HUES48 (cell line): ENCODE measurements at regions not wholly inside any gene's neighbourhood (a gene's known extent, or its start where the extent isn't known, plus 50 kb on each side); places are given as distances from the start of the nearest gene placed in this dataset.

Experiments
- H3K27ac ChIP-seq: one replicate; pipeline ENCODE4 v1.7.0; 2013; ENCODE audit warnings: low read depth, low read length, inconsistent platforms
- H3K27me3 ChIP-seq: 2 replicates; pipeline ENCODE4 v1.6.1; 2013; ENCODE audit warnings: mild to moderate bottlenecking, low read length; ENCODE audit not compliant: control insufficient read depth, insufficient read depth
- H3K36me3 ChIP-seq: 2 replicates; pipeline ENCODE4 v1.6.1; 2013; ENCODE audit warnings: low read length; ENCODE audit not compliant: control insufficient read depth, insufficient read depth
- H3K4me1 ChIP-seq: 2 replicates; pipeline ENCODE4 v1.6.1; 2013; ENCODE audit warnings: mild to moderate bottlenecking, low read length; ENCODE audit not compliant: control insufficient read depth, insufficient read depth
- H3K4me3 ChIP-seq: 2 replicates; pipeline ENCODE4 v1.5.1; 2013; ENCODE audit warnings: mild to moderate bottlenecking, low read depth, low read length
- H3K9ac ChIP-seq: 2 replicates; pipeline ENCODE4 v1.6.1; 2013; ENCODE audit warnings: mild to moderate bottlenecking, low read depth, low read length, moderate library complexity
- H3K9me3 ChIP-seq: 2 replicates; pipeline ENCODE4 v1.6.1; 2013; ENCODE audit warnings: low read length; ENCODE audit not compliant: control insufficient read depth, insufficient read depth

GRCh38 chr19:28292822-28293500 is 920.0 kb downstream of the UQCRFS1 start:
- peak overlapping the region; percentile 71 for H3K27ac ChIP-seq
- no peaks in the 10 kb centered on the region for H3K36me3 ChIP-seq

GRCh38 chr19:28291874-28292273 is 921.1 kb downstream of the UQCRFS1 start:
- H3K9ac ChIP-seq: no peak overlapping the region
- no peak overlapping the region for H3K4me3 ChIP-seq
- no peaks in the 10 kb centered on the region for H3K36me3 ChIP-seq
- peak overlapping the region; percentile 25 for H3K27ac ChIP-seq
- no peaks in the 10 kb centered on the region for H3K27me3 ChIP-seq
- peaks cover 62% of the 10 kb centered on the region for H3K4me1 ChIP-seq
- no peaks in the 10 kb centered on the region for H3K9me3 ChIP-seq

More at GRCh38 chr19:28292822-28293500, 920.0 kb downstream of the UQCRFS1 start:
- peaks cover 62% of the 10 kb centered on the region for H3K4me1 ChIP-seq
- no peak overlapping the region for H3K9ac ChIP-seq
- H3K9me3 ChIP-seq: no peaks in the 10 kb centered on the region
- no peak overlapping the region for H3K4me3 ChIP-seq
- H3K27me3 ChIP-seq: no peaks in the 10 kb centered on the region

DNA sequence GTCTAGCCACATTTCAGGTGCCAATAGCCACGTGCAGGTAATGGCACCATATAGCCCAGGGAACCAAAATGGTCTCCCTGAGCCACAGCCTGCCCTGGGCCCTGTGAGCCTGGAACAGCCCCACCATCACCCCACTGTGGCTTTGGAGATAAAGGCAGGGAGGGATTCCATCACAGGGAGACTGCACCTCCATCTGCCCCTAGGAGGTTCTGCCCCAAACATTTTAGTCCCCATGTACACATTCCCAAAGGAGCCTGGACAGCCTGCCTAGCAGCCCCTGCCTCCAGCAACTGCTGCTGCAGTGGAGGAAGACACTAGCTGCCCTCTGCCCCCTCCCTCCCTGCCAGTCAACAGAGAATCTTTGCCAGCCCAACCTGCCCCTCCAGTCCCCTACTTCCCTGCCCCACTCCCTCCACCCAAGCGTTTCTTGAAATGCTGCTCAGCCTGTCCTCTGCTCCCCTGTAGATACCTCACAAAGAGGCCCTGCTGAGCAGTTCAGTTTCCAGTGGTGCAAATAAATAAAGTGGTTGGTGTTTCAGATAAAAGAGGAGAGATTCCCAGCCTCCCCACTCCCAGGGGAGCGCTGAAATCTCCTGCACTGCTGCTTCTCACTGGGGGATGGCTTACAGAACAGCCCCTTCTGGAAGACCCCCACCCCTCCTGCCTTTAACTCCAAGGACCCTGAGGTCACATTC is 921.8 kb downstream of the UQCRFS1 start:
- peak overlapping the region; percentile 25 for H3K27ac ChIP-seq
- H3K9me3 ChIP-seq: no peaks in the 10 kb centered on the region
- no peaks in the 10 kb centered on the region for H3K36me3 ChIP-seq
- H3K4me3 ChIP-seq: no peak overlapping the region
- H3K9ac ChIP-seq: no peak overlapping the region
- peaks cover 62% of the 10 kb centered on the region for H3K4me1 ChIP-seq
- no peaks in the 10 kb centered on the region for H3K27me3 ChIP-seq

DNA sequence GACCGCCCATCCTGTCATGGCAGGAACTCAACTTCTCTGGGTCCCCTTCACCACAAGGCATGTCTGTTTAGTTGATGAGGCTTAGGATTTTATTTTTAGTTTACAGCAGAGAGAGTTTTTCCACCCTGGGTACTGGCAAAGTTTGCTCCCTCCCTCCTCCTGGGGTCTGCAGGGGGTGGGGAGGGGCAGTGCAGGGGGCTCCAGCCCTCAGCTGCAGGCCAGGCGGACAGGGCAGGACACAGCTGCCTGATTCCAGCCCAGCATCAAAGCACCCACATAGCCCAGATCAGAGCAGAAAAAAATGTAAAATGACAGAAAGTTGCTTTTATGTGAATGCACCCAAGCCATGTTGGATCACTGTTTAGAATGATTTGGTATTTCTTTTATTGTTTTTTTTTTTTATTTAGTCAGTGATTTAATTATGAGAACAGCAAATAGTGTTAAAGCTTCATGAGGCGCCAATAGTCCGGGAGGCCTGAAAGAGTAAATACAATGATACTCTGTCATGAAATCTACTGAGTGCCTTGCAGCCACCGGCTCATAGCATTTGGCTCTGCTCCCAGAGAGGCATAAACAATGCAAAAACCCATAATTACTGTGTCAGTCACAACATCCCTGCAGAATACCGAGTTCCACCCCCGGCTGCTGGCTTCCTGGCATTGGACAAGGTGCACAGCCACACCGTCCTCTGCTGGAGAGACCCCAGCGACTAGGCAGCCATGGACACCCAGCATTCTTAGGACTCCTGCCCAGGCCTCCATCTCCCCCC is 923.5 kb downstream of the UQCRFS1 start:
- no peak overlapping the region for H3K4me3 ChIP-seq
- no peak overlapping the region for H3K27ac ChIP-seq
- no peaks in the 10 kb centered on the region for H3K36me3 ChIP-seq
- peaks cover 60% of the 10 kb centered on the region for H3K4me1 ChIP-seq
- H3K9me3 ChIP-seq: no peaks in the 10 kb centered on the region
- no peak overlapping the region for H3K9ac ChIP-seq
- no peaks in the 10 kb centered on the region for H3K27me3 ChIP-seq

GRCh38 chr19:28288572-28289264 is 924.2 kb downstream of the UQCRFS1 start:
- Histone ChIP-seq H3K9ac (no peak overlapping the region), H3K9me3 (no peaks in the 10 kb centered on the region)

DNA sequence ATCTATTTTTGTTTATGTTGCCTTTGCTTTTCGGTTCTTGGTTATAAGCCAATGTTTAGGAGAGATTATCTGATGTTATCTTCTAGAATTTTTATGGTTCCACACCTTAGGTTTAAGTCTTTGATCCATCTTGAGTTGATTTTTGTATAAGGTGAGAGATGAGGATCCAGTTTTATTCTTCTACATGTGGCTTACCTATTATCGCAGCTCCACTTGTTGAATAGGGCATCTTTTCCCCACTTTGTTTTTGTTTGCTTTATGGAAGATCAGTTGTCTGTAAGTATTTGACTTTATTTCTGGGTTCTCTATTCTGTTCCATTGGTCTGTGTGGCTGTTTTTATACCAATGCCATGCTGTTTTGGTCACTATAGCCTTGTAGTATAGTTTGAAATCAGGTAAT is 927.0 kb downstream of the UQCRFS1 start:
- Histone ChIP-seq H3K27me3 (no peaks in the 10 kb centered on the region), H3K27ac (no peak overlapping the region)

More at GRCh38 chr19:28288572-28289264, 924.2 kb downstream of the UQCRFS1 start:
- Histone ChIP-seq H3K4me3 (no peak overlapping the region), H3K4me1 (peaks cover 55% of the 10 kb centered on the region), H3K27me3 (no peaks in the 10 kb centered on the region), H3K36me3 (no peaks in the 10 kb centered on the region), H3K27ac (no peak overlapping the region)

DNA sequence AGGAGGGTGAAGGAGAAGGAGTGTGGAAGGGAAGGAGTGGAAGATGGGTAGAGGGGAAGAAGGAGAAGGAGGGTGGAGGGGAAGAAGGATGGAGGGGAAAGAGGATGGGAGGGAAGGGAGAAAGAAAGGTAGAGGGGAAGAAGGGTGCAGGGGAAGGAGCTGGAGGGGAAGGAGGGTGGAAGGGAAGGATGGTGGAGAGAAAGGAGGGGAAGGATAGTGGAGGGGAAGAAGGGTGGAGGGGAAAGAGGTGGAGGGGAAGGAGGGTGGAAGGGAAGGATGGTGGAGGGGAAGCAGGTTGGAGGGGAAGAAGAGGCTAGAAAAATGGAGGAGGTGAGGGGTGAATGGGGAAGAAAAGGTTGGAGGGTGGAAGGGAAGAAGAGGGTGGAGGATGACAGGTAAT is 927.9 kb downstream of the UQCRFS1 start:
- no peak overlapping the region for H3K27ac ChIP-seq
- no peaks in the 10 kb centered on the region for H3K27me3 ChIP-seq
- H3K36me3 ChIP-seq: no peaks in the 10 kb centered on the region
- H3K4me1 ChIP-seq: peaks cover 19% of the 10 kb centered on the region
- no peak overlapping the region for H3K4me3 ChIP-seq
- H3K9ac ChIP-seq: no peak overlapping the region
- no peaks in the 10 kb centered on the region for H3K9me3 ChIP-seq

More for the DNA sequence above, 927.0 kb downstream of the UQCRFS1 start:
- Histone ChIP-seq H3K9ac (no peak overlapping the region), H3K4me3 (no peak overlapping the region), H3K9me3 (no peaks in the 10 kb centered on the region), H3K36me3 (no peaks in the 10 kb centered on the region), H3K4me1 (peaks cover 27% of the 10 kb centered on the region)

- no peak overlapping the region for H3K9ac ChIP-seq
- H3K36me3 ChIP-seq: no peaks in the 10 kb centered on the region
- H3K4me3 ChIP-seq: no peak overlapping the region
- peaks cover 12% of the 10 kb centered on the region for H3K4me1 ChIP-seq
- H3K9me3 ChIP-seq: no peaks in the 10 kb centered on the region
- H3K27me3 ChIP-seq: no peaks in the 10 kb centered on the region
- no peak overlapping the region for H3K27ac ChIP-seq
Measured at GRCh38 chr19:28284389-28284788, 928.6 kb downstream of the UQCRFS1 start.

- no peak overlapping the region for H3K4me3 ChIP-seq
- no peak overlapping the region for H3K9ac ChIP-seq
- H3K36me3 ChIP-seq: no peaks in the 10 kb centered on the region
- H3K9me3 ChIP-seq: no peaks in the 10 kb centered on the region
- H3K27ac ChIP-seq: no peak overlapping the region
- no peaks in the 10 kb centered on the region for H3K27me3 ChIP-seq
- H3K4me1 ChIP-seq: peaks cover 4% of the 10 kb centered on the region
Measured at GRCh38 chr19:28283592-28283991, 929.4 kb downstream of the UQCRFS1 start.

DNA sequence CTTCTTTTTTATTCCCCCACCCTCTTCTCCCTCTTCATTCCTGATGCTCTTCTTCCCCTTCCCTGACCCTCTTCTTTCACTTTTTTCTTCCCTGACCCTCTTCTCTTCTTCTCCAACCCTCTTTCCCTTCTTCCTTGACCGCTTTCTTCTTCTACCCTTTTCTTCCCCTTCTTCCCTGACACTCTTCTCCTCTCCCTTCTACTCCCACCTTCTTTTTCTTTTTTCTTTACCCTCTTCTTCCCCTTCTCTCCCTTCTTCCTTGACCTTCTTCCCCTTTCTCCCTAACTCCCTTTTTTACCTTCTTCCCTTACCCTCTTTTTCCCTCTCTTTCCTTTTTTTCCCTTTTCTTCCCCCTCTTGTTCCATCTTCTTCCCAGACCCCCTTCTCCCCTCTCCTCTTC is 931.3 kb downstream of the UQCRFS1 start:
- H3K27ac ChIP-seq: no peak overlapping the region
- H3K27me3 ChIP-seq: no peaks in the 10 kb centered on the region
- no peaks in the 10 kb centered on the region for H3K4me1 ChIP-seq
- H3K4me3 ChIP-seq: no peak overlapping the region
- no peaks in the 10 kb centered on the region for H3K36me3 ChIP-seq
- no peak overlapping the region for H3K9ac ChIP-seq
- H3K9me3 ChIP-seq: no peaks in the 10 kb centered on the region
